H9 (cell line): ENCODE measurements at regions not wholly inside any gene's neighbourhood (a gene's known extent, or its start where the extent isn't known, plus 50 kb on each side); places are given as distances from the start of the nearest gene placed in this dataset.

ENCODE experiments used
- DNase-seq: peaks from one replicate; pipeline ENCODE4 v3.0.0-alpha.2; 2017
- H2AFZ ChIP-seq: one replicate; pipeline ENCODE4 v1.6.1; 2013; ENCODE audit warnings: mild to moderate bottlenecking, low read length, control low read depth, moderate library complexity
- H2AK5ac ChIP-seq: 2 replicates; pipeline ENCODE4 v1.6.1; 2013; ENCODE audit warnings: low read length, control low read depth, mixed read lengths; ENCODE audit not compliant: insufficient read length
- H2BK120ac ChIP-seq: one replicate; pipeline ENCODE4 v1.6.1; 2013; ENCODE audit warnings: low read depth, mild to moderate bottlenecking, low read length, control low read depth, inconsistent platforms; ENCODE audit not compliant: poor library complexity, severe bottlenecking
- H2BK12ac ChIP-seq: 2 replicates; pipeline ENCODE4 v1.6.1; 2013; ENCODE audit warnings: low read length, control low read depth, mixed read lengths, low read depth; ENCODE audit not compliant: insufficient read length
- H2BK15ac ChIP-seq: 2 replicates; pipeline ENCODE4 v1.6.1; 2013; ENCODE audit warnings: low read depth, low read length, control low read depth
- H2BK20ac ChIP-seq: one replicate; pipeline ENCODE4 v1.6.1; 2013; ENCODE audit warnings: low read depth, mild to moderate bottlenecking, low read length, control low read depth, inconsistent platforms; ENCODE audit not compliant: poor library complexity, severe bottlenecking
- H2BK5ac ChIP-seq: 2 replicates; pipeline ENCODE4 v1.6.1; 2013; ENCODE audit warnings: low read length, control low read depth, mixed read lengths; ENCODE audit not compliant: insufficient read length
- H3K14ac ChIP-seq: 2 replicates; pipeline ENCODE4 v1.6.1; 2013; ENCODE audit warnings: low read length, control low read depth; ENCODE audit not compliant: insufficient read depth
- H3K18ac ChIP-seq: 2 replicates; pipeline ENCODE4 v1.6.1; 2013; ENCODE audit warnings: low read depth, mild to moderate bottlenecking, mixed read lengths, low read length, control low read depth; ENCODE audit not compliant: insufficient read length
- H3K23ac ChIP-seq: 2 replicates; pipeline ENCODE4 v1.6.1; 2013; ENCODE audit warnings: low read length, control low read depth, mixed read lengths, low read depth; ENCODE audit not compliant: insufficient read length
- H3K23me2 ChIP-seq: 2 replicates; pipeline ENCODE4 v1.6.1; 2013; ENCODE audit warnings: low read depth, mild to moderate bottlenecking, mixed read lengths, low read length, control low read depth; ENCODE audit not compliant: insufficient read length, poor library complexity, severe bottlenecking
- H3K27ac ChIP-seq: 2 replicates; pipeline ENCODE4 v1.5.1; 2013; ENCODE audit warnings: low read length, control low read depth, mixed read lengths, low read depth; ENCODE audit not compliant: insufficient read length
- H3K27me3 ChIP-seq: 2 replicates; pipeline ENCODE4 v1.6.1; 2013; ENCODE audit warnings: low read length, control low read depth, inconsistent platforms; ENCODE audit not compliant: insufficient read depth
- H3K4ac ChIP-seq: 2 replicates; pipeline ENCODE4 v1.6.1; 2013; ENCODE audit warnings: low read depth, mild to moderate bottlenecking, control low read depth, inconsistent platforms, low read length, moderate library complexity
- H3K4me1 ChIP-seq: 2 replicates; pipeline ENCODE4 v1.6.1; 2013; ENCODE audit warnings: low read length, control low read depth, inconsistent platforms; ENCODE audit not compliant: insufficient read depth
- H3K4me2 ChIP-seq: 2 replicates; pipeline ENCODE4 v1.6.1; 2013; ENCODE audit warnings: low read length, control low read depth, mixed read lengths; ENCODE audit not compliant: insufficient read length, insufficient read depth
- H3K56ac ChIP-seq: 2 replicates; pipeline ENCODE4 v1.6.1; 2013; ENCODE audit warnings: low read depth, mild to moderate bottlenecking, mixed read lengths, low read length, control low read depth; ENCODE audit not compliant: insufficient read length
- H3K79me1 ChIP-seq: 2 replicates; pipeline ENCODE4 v1.6.1; 2013; ENCODE audit warnings: low read depth, mild to moderate bottlenecking, moderate library complexity, low read length, control low read depth, inconsistent platforms; ENCODE audit not compliant: insufficient read depth, poor library complexity, severe bottlenecking
- H3K79me2 ChIP-seq: 2 replicates; pipeline ENCODE4 v1.6.1; 2013; ENCODE audit warnings: low read length, control low read depth, inconsistent platforms; ENCODE audit not compliant: insufficient read depth
- H3K9ac ChIP-seq: 2 replicates; pipeline ENCODE4 v1.6.1; 2013; ENCODE audit warnings: low read length, control low read depth, mixed read lengths; ENCODE audit not compliant: insufficient read length; ENCODE audit errors: extremely low read depth
- H3K9me3 ChIP-seq: one replicate; pipeline ENCODE4 v1.6.1; 2013; ENCODE audit warnings: low read depth, low read length, inconsistent platforms; ENCODE audit not compliant: control insufficient read depth
- H3T11ph ChIP-seq: one replicate; pipeline ENCODE4 v1.6.1; 2013; ENCODE audit warnings: mild to moderate bottlenecking, low read length, control low read depth, inconsistent platforms
- H4K20me1 ChIP-seq: one replicate; pipeline ENCODE4 v1.6.1; 2013; ENCODE audit not compliant: control insufficient read depth, insufficient read length, insufficient read depth
- H4K5ac ChIP-seq: 2 replicates; pipeline ENCODE4 v1.6.1; 2013; ENCODE audit warnings: low read depth, mild to moderate bottlenecking, mixed read lengths, low read length, control low read depth; ENCODE audit not compliant: insufficient read length
- H4K8ac ChIP-seq: replicated peaks from 2 replicates; pipeline ENCODE4 v1.6.1; 2013; ENCODE audit warnings: low read length, control low read depth, mixed read lengths, low read depth; ENCODE audit not compliant: insufficient read length
- H4K91ac ChIP-seq: 2 replicates; pipeline ENCODE4 v1.6.1; 2013; ENCODE audit warnings: low read depth, mild to moderate bottlenecking, moderate library complexity, mixed read lengths, low read length, control low read depth; ENCODE audit not compliant: insufficient read length
- H3K27ac Mint-ChIP-seq, 3 experiments: 2 replicates in 2 of 3; 3 replicates in 1 of 3; pipeline ENCODE4 v1.8.0; 2020 to 2021; ENCODE audit warnings: mixed read lengths in 3 of 3, mild to moderate bottlenecking in 1 of 3, moderate library complexity in 1 of 3
- H3K27me3 Mint-ChIP-seq: 2 replicates; pipeline ENCODE4 v1.8.0; 2021; ENCODE audit warnings: low read depth, mild to moderate bottlenecking, moderate library complexity, mixed read lengths
- H3K36me3 Mint-ChIP-seq, 3 experiments: 2 replicates in 2 of 3; 3 replicates in 1 of 3; pipeline ENCODE4 v1.8.0; 2020 to 2021; ENCODE audit warnings: low read depth in 3 of 3, mixed read lengths in 3 of 3; ENCODE audit not compliant: insufficient read depth in 1 of 3
- H3K4me1 Mint-ChIP-seq, 2 experiments: 2 replicates each; pipeline ENCODE4 v1.8.0; 2020; ENCODE audit warnings: mixed read lengths in 2 of 2
- H3K4me3 Mint-ChIP-seq, 2 experiments: 2 replicates in 1 of 2; 3 replicates in 1 of 2; pipeline ENCODE4 v1.8.0; 2020 to 2021; ENCODE audit warnings: mild to moderate bottlenecking in 2 of 2, mixed read lengths in 2 of 2, moderate library complexity in 1 of 2
- H3K9me3 Mint-ChIP-seq, 2 experiments: 2 replicates in 1 of 2; 3 replicates in 1 of 2; pipeline ENCODE4 v1.8.0; 2020; ENCODE audit warnings: mild to moderate bottlenecking in 2 of 2, mixed read lengths in 2 of 2, moderate library complexity in 1 of 2
- WGBS: extraction: QIAGEN DNeasy Blood & Tissue Kit; methylation state at CpG from one replicate; pipeline ENCODE4 v1.1.7; 2013; ENCODE audit warnings: missing lambda C conversion rate, low lambda C conversion rate, mixed read lengths; ENCODE audit not compliant: insufficient read length; ENCODE audit errors: extremely low coverage; 5-methylcytosine and 5-hydroxymethylcytosine counted together
- TF ChIP-seq, protein P1 (sequence below): fragments of 200-600 bp; sonication (generic); conservative IDR thresholded peaks from 3 replicates; pipeline ENCODE4 v1.8.0; 2021; ENCODE audit warnings: antibody characterized with exemption, mild to moderate bottlenecking

DNA sequence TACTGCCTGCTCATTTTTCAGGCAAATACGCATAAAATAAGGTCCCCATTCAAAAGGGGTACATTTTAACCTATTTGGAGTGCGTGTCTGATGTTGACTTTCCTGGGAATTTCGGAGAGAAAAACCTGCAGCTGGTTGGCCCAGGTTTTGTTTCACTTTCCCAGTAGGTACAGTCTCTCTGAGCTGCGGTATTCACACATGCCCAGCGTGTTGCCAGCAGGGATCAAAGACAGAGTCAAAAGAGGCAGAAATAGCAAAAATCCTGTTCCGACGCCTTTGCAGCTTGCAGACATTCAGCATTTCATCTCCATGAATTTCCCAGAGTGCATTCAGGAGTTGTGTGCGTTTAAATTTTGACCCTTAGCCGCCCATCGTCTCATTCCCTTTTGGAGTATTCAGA lies 855.4 kb upstream of the CELF4 start:
- no peaks in the 10 kb centered on the region for H3K23me2 ChIP-seq
- H3K4ac ChIP-seq: no peak overlapping the region
- no peak for DNase-seq
- H4K20me1 ChIP-seq: no peaks in the 10 kb centered on the region
- no peak overlapping the region for H3K9ac ChIP-seq
- peaks cover 14 to 20% of the 10 kb centered on the region in 2 experiments for H3K4me1 Mint-ChIP-seq
- no peaks in the 10 kb centered on the region for H3K79me1 ChIP-seq
- no peak overlapping the region for H2AFZ ChIP-seq
- H3K14ac ChIP-seq: no peak overlapping the region
- no peak overlapping the region for H4K5ac ChIP-seq
- H2BK12ac ChIP-seq: no peak overlapping the region
- H3K27me3 Mint-ChIP-seq: no peaks in the 10 kb centered on the region
- H2BK20ac ChIP-seq: no peak overlapping the region
- no peak overlapping the region for H2BK120ac ChIP-seq
- H2BK15ac ChIP-seq: no peak overlapping the region
- no peak overlapping the region for H3T11ph ChIP-seq
- no peak overlapping the region for H3K56ac ChIP-seq
- no peak overlapping the region for H3K4me3 Mint-ChIP-seq
- H3K27ac Mint-ChIP-seq: no peak overlapping the region
- no peak overlapping the region for H3K23ac ChIP-seq
- no peaks in the 10 kb centered on the region for H3K4me1 ChIP-seq
- no CpG with 5 or more reads among the region's 10 CpGs for WGBS
- H3K18ac ChIP-seq: no peak overlapping the region
- TF ChIP-seq, protein P1, sequence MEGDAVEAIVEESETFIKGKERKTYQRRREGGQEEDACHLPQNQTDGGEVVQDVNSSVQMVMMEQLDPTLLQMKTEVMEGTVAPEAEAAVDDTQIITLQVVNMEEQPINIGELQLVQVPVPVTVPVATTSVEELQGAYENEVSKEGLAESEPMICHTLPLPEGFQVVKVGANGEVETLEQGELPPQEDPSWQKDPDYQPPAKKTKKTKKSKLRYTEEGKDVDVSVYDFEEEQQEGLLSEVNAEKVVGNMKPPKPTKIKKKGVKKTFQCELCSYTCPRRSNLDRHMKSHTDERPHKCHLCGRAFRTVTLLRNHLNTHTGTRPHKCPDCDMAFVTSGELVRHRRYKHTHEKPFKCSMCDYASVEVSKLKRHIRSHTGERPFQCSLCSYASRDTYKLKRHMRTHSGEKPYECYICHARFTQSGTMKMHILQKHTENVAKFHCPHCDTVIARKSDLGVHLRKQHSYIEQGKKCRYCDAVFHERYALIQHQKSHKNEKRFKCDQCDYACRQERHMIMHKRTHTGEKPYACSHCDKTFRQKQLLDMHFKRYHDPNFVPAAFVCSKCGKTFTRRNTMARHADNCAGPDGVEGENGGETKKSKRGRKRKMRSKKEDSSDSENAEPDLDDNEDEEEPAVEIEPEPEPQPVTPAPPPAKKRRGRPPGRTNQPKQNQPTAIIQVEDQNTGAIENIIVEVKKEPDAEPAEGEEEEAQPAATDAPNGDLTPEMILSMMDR: no peak
- H3K36me3 Mint-ChIP-seq: no peaks in the 10 kb centered on the region
- no peaks in the 10 kb centered on the region for H3K27me3 ChIP-seq
- no peak overlapping the region for H3K27ac ChIP-seq
- no peaks in the 10 kb centered on the region for H3K79me2 ChIP-seq
- no peak overlapping the region for H2BK5ac ChIP-seq
- no peak overlapping the region for H3K4me2 ChIP-seq
- no peak overlapping the region for H4K91ac ChIP-seq
- no peak overlapping the region for H4K8ac ChIP-seq
- H3K9me3 ChIP-seq: no peaks in the 10 kb centered on the region
- no peaks in the 10 kb centered on the region for H3K9me3 Mint-ChIP-seq
- H2AK5ac ChIP-seq: no peak overlapping the region
